PFSK-1 (cell line): ENCODE measurements at regions not wholly inside any gene's neighbourhood (a gene's known extent, or its start where the extent isn't known, plus 50 kb on each side); places are given as distances from the start of the nearest gene placed in this dataset.

Source experiments
- FOXP2 ChIP-seq: optimal IDR thresholded peaks from 2 replicates; pipeline ENCODE3; 2011; ENCODE audit warnings: borderline replicate concordance, control low read depth, inconsistent platforms; ENCODE audit not compliant: insufficient read depth; ENCODE audit errors: extremely low read length, extremely low read depth
- POLR2AphosphoS5 ChIP-seq: IDR thresholded peaks from 2 replicates; pipeline ENCODE4 v1.6.1; 2012; ENCODE audit warnings: low read depth, mild to moderate bottlenecking, control low read depth, low read length, moderate library complexity
- REST ChIP-seq, 2 experiments: IDR thresholded peaks; 2 replicates each; pipeline versions ENCODE4 v1.6.1 to v1.8.0; 2011 to 2012; ENCODE audit warnings: low read depth in 2 of 2, low read length in 2 of 2, control low read depth in 1 of 2, inconsistent platforms in 1 of 2, mild to moderate bottlenecking in 1 of 2, moderate library complexity in 1 of 2; ENCODE audit not compliant: insufficient read depth in 1 of 2
- SIN3A ChIP-seq: IDR thresholded peaks from 2 replicates; pipeline ENCODE4 v1.6.1; 2012; ENCODE audit warnings: mild to moderate bottlenecking, low read length, moderate library complexity, borderline replicate concordance; ENCODE audit not compliant: insufficient read depth
- TAF1 ChIP-seq: IDR thresholded peaks from 2 replicates; pipeline ENCODE4 v1.6.1; 2012; ENCODE audit warnings: low read length, control low read depth, borderline replicate concordance; ENCODE audit not compliant: insufficient read depth

- TF ChIP-seq POLR2AphosphoS5 (no peak), TAF1 (no peak), SIN3A (no peak), FOXP2 (no peak), REST (IDR thresholded peaks at IDR 0.05; ENCODE audit: insufficient read depth in 1 of 2, low read depth in 2 of 2, low read length in 2 of 2) (no peak)
Observed at GRCh38 chr5:91777671-91778070, 394.6 kb upstream of the ARRDC3 start.

- TF ChIP-seq FOXP2 (no peak), SIN3A (no peak), REST (IDR thresholded peaks at IDR 0.05; ENCODE audit: insufficient read depth in 1 of 2, low read depth in 2 of 2, low read length in 2 of 2) (no peak), TAF1 (no peak), POLR2AphosphoS5 (no peak)
Observed at GRCh38 chr5:91776249-91776648, 393.1 kb upstream of the ARRDC3 start.

- TF ChIP-seq SIN3A (no peak), POLR2AphosphoS5 (no peak), REST (IDR thresholded peaks at IDR 0.05; ENCODE audit: insufficient read depth in 1 of 2, low read depth in 2 of 2, low read length in 2 of 2) (no peak), TAF1 (no peak), FOXP2 (no peak)
Observed at GRCh38 chr5:91770400-91770799, 387.3 kb upstream of the ARRDC3 start.

- TF ChIP-seq FOXP2 (no peak), POLR2AphosphoS5 (no peak), REST (IDR thresholded peaks at IDR 0.05; ENCODE audit: insufficient read depth in 1 of 2, low read depth in 2 of 2, low read length in 2 of 2) (no peak), SIN3A (no peak), TAF1 (no peak)
Observed at GRCh38 chr5:91754990-91755389, 371.9 kb upstream of the ARRDC3 start.

- TF ChIP-seq POLR2AphosphoS5 (no peak), SIN3A (no peak), REST (IDR thresholded peaks at IDR 0.05; ENCODE audit: insufficient read depth in 1 of 2, low read depth in 2 of 2, low read length in 2 of 2) (no peak), TAF1 (no peak), FOXP2 (no peak)
Observed at GRCh38 chr5:91742550-91742949, 359.4 kb upstream of the ARRDC3 start.
